Ovary (tissue), 7 donors: ENCODE measurements at regions not wholly inside any gene's neighbourhood (a gene's known extent, or its start where the extent isn't known, plus 50 kb on each side); places are given as distances from the start of the nearest gene placed in this dataset.

Experiments used
- DNase-seq, 5 donors: peaks; one replicate each; pipeline ENCODE4 v3.0.0-alpha.2; 2019 to 2020
- H3K27ac ChIP-seq, 2 donors: fragments of 200-600 bp; one replicate each; pipeline versions ENCODE4 v1.5.1 to v1.8.0; 2019 to 2022
- H3K27me3 ChIP-seq: fragments of 200-600 bp; one replicate; pipeline ENCODE4 v1.8.0; 2022
- H3K36me3 ChIP-seq: fragments of 200-600 bp; sonication (generic); one replicate; pipeline ENCODE4 v1.5.1; 2019
- H3K4me1 ChIP-seq: one replicate; pipeline ENCODE4 v1.8.1; 2013; ENCODE audit warnings: mild to moderate bottlenecking, moderate library complexity; ENCODE audit not compliant: insufficient read depth
- H3K4me3 ChIP-seq: fragments of 200-600 bp; sonication (generic); one replicate; pipeline ENCODE4 v1.5.1; 2017
- H3K9me3 ChIP-seq, 2 donors: fragments of 200-600 bp in 1 of 2; sonication (generic) in 1 of 2; one replicate each; pipeline versions ENCODE4 v1.5.1 to v1.8.1; 2013 to 2019; ENCODE audit warnings: mild to moderate bottlenecking in 1 of 2, moderate library complexity in 1 of 2
- EP300 ChIP-seq: sonication (generic); formaldehyde crosslinking; IDR thresholded peaks from one replicate; pipeline ENCODE4 v1.6.1; 2017; ENCODE audit warnings: antibody characterized with exemption
- POLR2A ChIP-seq: fragments of 450-650 bp; IDR thresholded peaks from one replicate; pipeline ENCODE4 v1.6.1; 2017; ENCODE audit warnings: antibody characterized with exemption, mild to moderate bottlenecking, moderate library complexity
- WGBS, 3 donors: extraction: QIAGEN DNeasy Blood & Tissue Kit in 1 of 3; methylation state at CpG; one replicate each; pipeline versions ENCODE4 v1.1.5 to v1.1.7; 2013 to 2017; 5-methylcytosine and 5-hydroxymethylcytosine counted together
- intact Hi-C, 4 donors: fragments of 100-400 bp; cut with DNase I; formaldehyde crosslinking; loops; one replicate each; pipeline versions ENCODE4 v1.11.0 to v1.15.1; 2022 to 2023
- TF ChIP-seq, protein P1 (sequence below), 3 donors: fragments of 450-650 bp in 2 of 3; fragments of 200-600 bp in 1 of 3; IDR thresholded peaks; one replicate each; pipeline versions ENCODE4 v1.5.1 to v1.8.0; 2016 to 2022; ENCODE audit warnings: antibody characterized with exemption in 3 of 3, mild to moderate bottlenecking in 1 of 3
- donor health status: DM: no; HTN: no; CAD: no; lungs with moderate emphysema.
- donor health status: DM: no; HTN: no; CAD: no.
- donor health status: Bipolar disorder and iron deficiency.
- donor health status: DM: no; HTN: no; CAD: no.
- donor health status: DM: yes; HTN: yes; CAD: no.

DNA sequence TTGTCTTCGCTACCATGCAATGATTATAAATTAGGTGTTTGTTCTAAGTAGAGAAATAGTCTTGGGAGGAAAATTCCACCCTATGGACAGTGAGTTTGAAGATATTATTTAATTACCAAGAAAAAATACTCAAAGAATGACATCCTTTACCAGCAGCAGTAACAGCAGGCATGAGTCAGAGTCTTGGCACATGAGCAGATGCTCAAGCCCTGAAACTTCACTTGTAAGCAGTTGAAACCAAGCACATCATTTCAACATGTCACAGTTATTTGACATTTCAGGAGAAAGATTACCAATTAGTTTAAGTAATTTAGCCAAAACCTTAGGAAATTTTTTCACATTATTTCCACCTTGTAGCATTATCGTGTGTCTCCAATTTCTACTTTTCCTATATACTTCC is 99.2 kb downstream of the C12orf50 start:
- TF ChIP-seq POLR2A (no peak), EP300 (no peak)
- TF ChIP-seq, protein P1, sequence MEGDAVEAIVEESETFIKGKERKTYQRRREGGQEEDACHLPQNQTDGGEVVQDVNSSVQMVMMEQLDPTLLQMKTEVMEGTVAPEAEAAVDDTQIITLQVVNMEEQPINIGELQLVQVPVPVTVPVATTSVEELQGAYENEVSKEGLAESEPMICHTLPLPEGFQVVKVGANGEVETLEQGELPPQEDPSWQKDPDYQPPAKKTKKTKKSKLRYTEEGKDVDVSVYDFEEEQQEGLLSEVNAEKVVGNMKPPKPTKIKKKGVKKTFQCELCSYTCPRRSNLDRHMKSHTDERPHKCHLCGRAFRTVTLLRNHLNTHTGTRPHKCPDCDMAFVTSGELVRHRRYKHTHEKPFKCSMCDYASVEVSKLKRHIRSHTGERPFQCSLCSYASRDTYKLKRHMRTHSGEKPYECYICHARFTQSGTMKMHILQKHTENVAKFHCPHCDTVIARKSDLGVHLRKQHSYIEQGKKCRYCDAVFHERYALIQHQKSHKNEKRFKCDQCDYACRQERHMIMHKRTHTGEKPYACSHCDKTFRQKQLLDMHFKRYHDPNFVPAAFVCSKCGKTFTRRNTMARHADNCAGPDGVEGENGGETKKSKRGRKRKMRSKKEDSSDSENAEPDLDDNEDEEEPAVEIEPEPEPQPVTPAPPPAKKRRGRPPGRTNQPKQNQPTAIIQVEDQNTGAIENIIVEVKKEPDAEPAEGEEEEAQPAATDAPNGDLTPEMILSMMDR (IDR thresholded peaks at IDR 0.05) = no peak
- no peaks in the 10 kb centered on the region for H3K36me3 ChIP-seq
- no peaks in the 10 kb centered on the region for H3K4me1 ChIP-seq
- intact Hi-C loops = no loop called here
- H3K9me3 ChIP-seq = no peaks in the 10 kb centered on the region
- no peaks in the 10 kb centered on the region for H3K27me3 ChIP-seq
- DNase-seq = no peak
- no peak overlapping the region for H3K27ac ChIP-seq
- no peak overlapping the region for H3K4me3 ChIP-seq
- WGBS, 3 donors = 81 to 88% (median 83%) methylated on average over 2 of the region's 2 CpGs

DNA sequence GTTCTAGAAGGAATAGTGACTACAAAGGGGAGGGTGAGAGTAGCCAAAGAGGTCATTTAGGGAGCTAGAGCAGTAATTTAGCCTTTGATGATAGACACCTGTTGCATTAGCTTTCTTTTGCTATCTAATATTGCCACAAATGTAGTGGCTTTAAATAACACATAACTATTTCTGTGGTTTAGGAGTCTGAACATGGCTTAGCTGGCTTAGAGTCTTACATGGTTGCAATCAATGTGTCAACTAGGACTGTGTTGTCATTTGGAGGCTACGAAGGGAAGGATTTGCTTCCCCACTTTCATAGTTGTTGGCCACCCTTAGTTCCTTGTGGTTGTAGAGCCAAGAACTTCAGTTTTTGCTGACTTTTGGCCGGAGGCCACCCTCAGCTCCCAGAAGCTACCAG is 99.9 kb downstream of the C12orf50 start:
- intact Hi-C loops = no loop called here
- Histone ChIP-seq H3K36me3 (no peaks in the 10 kb centered on the region), H3K27ac (no peak overlapping the region), H3K4me1 (no peaks in the 10 kb centered on the region), H3K27me3 (no peaks in the 10 kb centered on the region), H3K4me3 (no peak overlapping the region), H3K9me3 (no peaks in the 10 kb centered on the region)
- no peak for DNase-seq
- 78 to 92% (median 92%) methylated on average over 2 of the region's 2 CpGs for WGBS, 3 donors
- TF ChIP-seq, protein P1 (IDR thresholded peaks at IDR 0.05) = no peak
- TF ChIP-seq EP300 (no peak), POLR2A (no peak)

DNA sequence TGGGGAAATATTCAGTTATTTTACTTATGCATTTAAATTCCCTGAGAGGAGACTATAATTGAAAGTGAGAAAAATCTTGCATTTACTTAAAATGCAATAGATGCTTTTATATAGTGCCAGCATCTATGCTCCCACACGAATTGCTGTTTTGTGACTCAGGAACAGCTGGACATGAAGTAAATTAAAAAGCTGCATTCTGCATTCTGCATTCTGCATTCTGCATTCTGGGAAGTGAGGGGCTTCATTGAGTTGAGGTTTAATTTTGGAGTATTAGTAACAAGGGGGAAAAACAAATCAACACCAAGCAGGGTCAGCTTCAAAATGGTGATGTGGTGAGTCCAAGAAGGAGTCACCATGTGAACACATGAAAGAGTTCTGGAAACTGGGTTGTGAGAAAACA is 101.2 kb downstream of the C12orf50 start:
- no peaks in the 10 kb centered on the region for H3K27me3 ChIP-seq
- no peaks in the 10 kb centered on the region for H3K4me1 ChIP-seq
- no peak overlapping the region for H3K4me3 ChIP-seq
- no peak overlapping the region for H3K27ac ChIP-seq
- no peak for DNase-seq
- TF ChIP-seq POLR2A (no peak), EP300 (no peak)
- TF ChIP-seq, protein P1 (IDR thresholded peaks at IDR 0.05) = no peak
- H3K36me3 ChIP-seq = no peaks in the 10 kb centered on the region
- H3K9me3 ChIP-seq = no peaks in the 10 kb centered on the region
- 15 to 26% (median 15%) methylated on average over 1 of the region's 1 CpG for WGBS, 3 donors
- intact Hi-C loops = no loop called here

DNA sequence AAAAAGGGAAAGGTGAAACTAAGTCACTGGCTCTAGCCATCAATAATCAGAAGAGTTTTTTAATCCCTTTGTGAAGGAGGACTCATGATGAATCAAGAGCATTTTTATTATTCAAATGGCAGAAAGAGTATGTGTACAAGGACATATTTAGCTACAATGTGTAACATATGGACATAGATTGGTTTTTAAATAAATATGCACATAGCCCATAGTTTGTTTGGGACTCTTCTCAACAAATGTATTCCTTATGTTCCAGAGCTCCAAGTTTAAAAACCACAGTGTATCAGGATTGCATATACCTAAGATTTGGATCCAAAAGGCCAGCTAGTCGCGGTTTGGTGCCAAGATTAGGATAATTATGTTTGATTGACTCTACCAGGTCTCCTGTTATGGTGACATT is 104.2 kb downstream of the C12orf50 start:
- no peak for DNase-seq
- Histone ChIP-seq H3K27me3 (no peaks in the 10 kb centered on the region), H3K4me1 (no peaks in the 10 kb centered on the region), H3K4me3 (no peak overlapping the region), H3K27ac (no peak overlapping the region), H3K36me3 (no peaks in the 10 kb centered on the region), H3K9me3 (no peaks in the 10 kb centered on the region)
- TF ChIP-seq, protein P1 (IDR thresholded peaks at IDR 0.05) = no peak
- 72 to 83% (median 76%) methylated on average over 2 of the region's 2 CpGs for WGBS, 3 donors
- intact Hi-C loops = no loop called here

DNA sequence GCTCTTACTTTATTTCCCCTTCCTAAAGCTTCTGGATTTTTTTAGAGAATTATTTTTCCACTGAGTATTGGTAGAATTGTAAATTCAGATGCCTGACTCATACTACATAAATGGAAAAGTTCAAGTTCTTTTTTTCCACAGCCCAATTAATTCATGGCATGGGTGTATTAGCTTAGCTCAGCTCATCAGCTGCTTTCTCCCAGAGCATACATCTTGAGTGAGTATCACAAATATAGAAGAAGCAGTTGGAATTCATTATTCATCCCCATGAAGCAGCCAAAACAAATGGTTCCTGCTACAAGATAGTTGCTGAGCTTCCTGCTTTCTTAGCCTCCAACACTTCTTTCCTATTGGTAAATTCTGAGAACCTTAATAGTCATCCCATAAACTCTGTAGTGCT is 105.1 kb downstream of the C12orf50 start:
- intact Hi-C loops = no loop called here
- no peaks in the 10 kb centered on the region for H3K4me1 ChIP-seq
- no peak overlapping the region for H3K27ac ChIP-seq

More for the DNA sequence above, 105.1 kb downstream of the C12orf50 start:
- Histone ChIP-seq H3K4me3 (no peak overlapping the region), H3K36me3 (no peaks in the 10 kb centered on the region), H3K9me3 (no peaks in the 10 kb centered on the region), H3K27me3 (no peaks in the 10 kb centered on the region)
- TF ChIP-seq, protein P1 (IDR thresholded peaks at IDR 0.05) = no peak
- TF ChIP-seq EP300 (no peak), POLR2A (no peak)
- DNase-seq = no peak
